ENCODE measurements at regions not wholly inside any gene's neighbourhood (a gene's known extent, or its start where the extent isn't known, plus 50 kb on each side); places are given as distances from the start of the nearest gene placed in this dataset.

DNA sequence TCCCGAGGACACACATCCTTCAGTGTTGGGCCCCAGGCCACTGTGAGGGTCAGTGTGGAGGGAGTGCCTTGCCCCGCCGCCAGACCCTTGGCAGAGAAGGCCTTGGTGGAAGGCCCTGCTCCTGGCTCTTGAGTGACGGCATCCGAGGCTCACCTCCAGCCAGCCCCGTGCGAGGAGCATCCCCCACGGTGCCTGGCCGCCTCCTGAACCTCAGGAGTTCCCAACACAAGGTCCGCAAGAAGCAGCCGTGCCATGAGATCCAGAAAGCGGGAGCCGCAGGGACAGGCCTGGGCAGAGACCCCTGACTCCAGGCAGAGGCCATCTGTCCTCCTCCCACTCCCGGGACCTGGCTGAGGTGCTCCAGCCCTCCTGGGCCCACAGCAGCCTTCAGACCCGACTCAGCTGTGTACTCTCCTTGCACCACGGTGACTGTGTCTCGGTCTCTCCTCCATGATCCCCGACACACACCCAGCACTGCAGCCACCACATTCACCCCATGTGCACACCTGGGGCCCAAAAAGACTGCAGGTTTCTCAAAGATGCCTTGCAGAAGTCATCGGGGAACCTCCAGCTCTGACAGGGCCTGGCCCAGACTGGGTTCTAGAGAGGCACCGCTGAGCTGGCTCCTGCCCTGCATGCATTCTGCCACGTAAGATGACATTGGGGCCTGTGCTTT, 870.2 kb downstream of the BRD1 start:
- Mint-ChIP-seq H3K27ac (no peak overlapping the region), H3K4me3 (no peak overlapping the region), H3K4me1 (ENCODE audit: low read depth) (no peaks in the 10 kb centered on the region), H3K36me3 (ENCODE audit: low read depth) (peaks cover 19% of the 10 kb centered on the region; the same call in 1 of the 2 replicates), H3K27me3 (ENCODE audit: insufficient read depth) (no peaks in the 10 kb centered on the region; the same call in 1 of the 2 replicates), H3K9me3 (peaks cover 72% of the 10 kb centered on the region)
- TF ChIP-seq CTCF (IDR thresholded peaks at IDR 0.05), result no peak
- DNase-seq, result no peak

DNA sequence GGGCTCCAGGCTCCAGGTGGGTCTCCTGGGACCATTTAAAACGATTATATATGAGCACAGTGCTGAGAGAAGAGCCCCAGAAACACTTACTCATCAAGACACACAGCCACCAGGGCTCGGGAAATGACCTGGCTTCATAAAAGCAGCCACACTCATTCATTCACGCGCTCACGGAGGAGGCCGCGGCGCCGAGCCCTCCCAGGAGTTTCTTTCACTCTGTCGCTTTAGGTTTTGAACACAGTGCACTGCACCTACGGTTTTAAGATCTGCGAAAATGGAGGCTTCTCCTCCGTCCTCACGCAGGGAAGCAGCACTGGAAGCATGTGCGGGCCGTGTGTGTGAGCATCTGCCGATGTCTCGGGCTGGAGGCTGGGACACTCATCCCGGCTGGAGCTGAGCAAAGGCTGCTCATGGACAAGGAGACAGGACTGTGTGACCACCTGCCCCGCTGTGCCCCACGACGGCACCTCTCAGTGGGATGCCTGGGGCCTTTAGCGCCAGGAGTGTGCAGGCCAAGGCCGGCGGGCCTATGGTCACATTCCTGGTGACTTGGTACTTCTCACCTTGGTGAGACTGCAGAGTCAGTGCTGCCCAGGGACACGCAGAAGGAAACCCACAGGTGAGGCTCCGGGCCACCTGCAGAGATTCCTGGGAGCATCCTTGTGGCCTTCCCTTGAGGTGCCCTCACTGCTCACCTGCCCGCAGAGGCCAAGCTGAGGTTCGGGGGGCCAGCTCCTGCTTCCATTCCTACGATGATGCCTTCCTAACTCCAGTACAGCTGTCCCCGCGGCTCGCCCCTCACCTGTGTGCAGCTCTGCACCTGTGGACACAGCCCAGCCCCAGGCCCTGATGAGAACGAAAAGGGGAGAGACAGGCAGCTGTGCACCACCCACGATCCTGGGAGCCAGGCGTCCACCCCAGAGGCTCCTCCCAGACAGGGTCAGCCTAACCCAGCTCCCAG, 872.0 kb downstream of the BRD1 start:
- DNase-seq, result no peak
- Mint-ChIP-seq H3K27me3 (ENCODE audit: insufficient read depth) (no peaks in the 10 kb centered on the region; the same call in 1 of the 2 replicates), H3K36me3 (ENCODE audit: low read depth) (peaks cover 19% of the 10 kb centered on the region; the same call in 1 of the 2 replicates), H3K4me3 (no peak overlapping the region), H3K4me1 (ENCODE audit: low read depth) (no peaks in the 10 kb centered on the region), H3K9me3 (peaks cover 71% of the 10 kb centered on the region), H3K27ac (no peak overlapping the region)
- no peak for TF ChIP-seq CTCF (IDR thresholded peaks at IDR 0.05)

DNA sequence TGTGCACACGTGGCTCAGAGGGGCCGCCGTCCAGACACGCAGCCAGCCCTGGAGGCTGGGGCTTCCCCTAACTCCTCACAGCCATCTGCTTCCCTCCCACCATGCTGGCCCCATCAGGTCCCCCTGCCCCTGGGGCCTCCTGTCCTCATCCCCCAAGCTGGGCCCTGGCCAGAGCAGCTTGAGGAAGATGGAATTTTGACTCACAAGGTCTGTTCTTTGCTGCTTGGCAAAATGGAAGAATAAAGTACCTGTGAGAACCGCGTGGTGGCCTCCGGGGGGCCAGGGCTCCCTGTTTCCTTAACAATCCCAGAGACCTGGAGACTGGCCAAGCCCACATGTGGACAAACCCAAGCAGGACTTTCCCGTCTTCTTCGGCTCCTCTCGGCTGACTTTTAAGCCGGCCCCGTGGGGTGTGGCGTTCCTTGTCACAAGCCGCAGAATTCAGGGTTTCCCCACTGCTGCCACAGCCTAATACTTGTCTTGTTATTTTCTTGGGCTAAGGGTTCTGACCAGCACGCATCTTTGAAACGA, 872.8 kb downstream of the BRD1 start:
- no peak overlapping the region for H3K4me3 Mint-ChIP-seq
- TF ChIP-seq CTCF (IDR thresholded peaks at IDR 0.05), result no peak
- no peaks in the 10 kb centered on the region; the same call in 1 of the 2 replicates for H3K27me3 Mint-ChIP-seq (ENCODE audit: insufficient read depth)
- H3K27ac Mint-ChIP-seq, result no peak overlapping the region
- peaks cover 19% of the 10 kb centered on the region; the same call in 1 of the 2 replicates for H3K36me3 Mint-ChIP-seq (ENCODE audit: low read depth)
- peaks cover 69% of the 10 kb centered on the region for H3K9me3 Mint-ChIP-seq
- no peaks in the 10 kb centered on the region for H3K4me1 Mint-ChIP-seq (ENCODE audit: low read depth)
- no peak for DNase-seq

DNA sequence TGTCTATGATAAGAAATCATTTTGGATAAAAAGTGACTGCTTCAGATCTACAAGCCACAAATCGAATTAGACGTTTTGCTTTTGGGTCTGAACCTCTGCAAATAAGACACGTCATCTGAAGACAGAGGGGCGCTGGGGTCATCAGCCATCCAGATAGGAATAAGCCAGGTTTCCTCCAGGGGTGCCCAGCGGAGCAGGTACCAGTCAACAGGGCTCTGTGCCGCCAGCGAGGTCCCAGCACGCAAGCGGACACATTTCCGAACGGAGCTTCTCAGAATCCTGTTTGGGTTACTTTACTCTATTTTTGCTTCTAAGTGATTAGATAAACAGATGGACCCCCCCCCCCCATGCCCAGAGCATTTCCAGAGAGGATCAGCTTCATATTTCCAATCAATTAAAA, 873.8 kb downstream of the BRD1 start:
- Mint-ChIP-seq H3K4me3 (no peak overlapping the region), H3K4me1 (ENCODE audit: low read depth) (no peaks in the 10 kb centered on the region), H3K27ac (no peak overlapping the region), H3K27me3 (ENCODE audit: insufficient read depth) (no peaks in the 10 kb centered on the region; the same call in 1 of the 2 replicates), H3K9me3 (peaks cover 67% of the 10 kb centered on the region), H3K36me3 (ENCODE audit: low read depth) (peaks cover 19% of the 10 kb centered on the region; the same call in 1 of the 2 replicates)
- no peak for DNase-seq
- TF ChIP-seq CTCF (IDR thresholded peaks at IDR 0.05), result no peak

GRCh38 chr22:48953103-48953720, 874.5 kb downstream of the BRD1 start:
- TF ChIP-seq CTCF (IDR thresholded peaks at IDR 0.05), result no peak
- H3K27ac Mint-ChIP-seq, result no peak overlapping the region

More at GRCh38 chr22:48953103-48953720, 874.5 kb downstream of the BRD1 start:
- Mint-ChIP-seq H3K4me3 (no peak overlapping the region), H3K27me3 (ENCODE audit: insufficient read depth) (no peaks in the 10 kb centered on the region; the same call in 1 of the 2 replicates), H3K9me3 (peaks cover 66% of the 10 kb centered on the region), H3K4me1 (ENCODE audit: low read depth) (no peaks in the 10 kb centered on the region), H3K36me3 (ENCODE audit: low read depth) (peaks cover 19% of the 10 kb centered on the region; the same call in 1 of the 2 replicates)
- DNase-seq, result no peak
